ENCODE measurements at regions not wholly inside any gene's neighbourhood (a gene's known extent, or its start where the extent isn't known, plus 50 kb on each side); places are given as distances from the start of the nearest gene placed in this dataset.

DNA sequence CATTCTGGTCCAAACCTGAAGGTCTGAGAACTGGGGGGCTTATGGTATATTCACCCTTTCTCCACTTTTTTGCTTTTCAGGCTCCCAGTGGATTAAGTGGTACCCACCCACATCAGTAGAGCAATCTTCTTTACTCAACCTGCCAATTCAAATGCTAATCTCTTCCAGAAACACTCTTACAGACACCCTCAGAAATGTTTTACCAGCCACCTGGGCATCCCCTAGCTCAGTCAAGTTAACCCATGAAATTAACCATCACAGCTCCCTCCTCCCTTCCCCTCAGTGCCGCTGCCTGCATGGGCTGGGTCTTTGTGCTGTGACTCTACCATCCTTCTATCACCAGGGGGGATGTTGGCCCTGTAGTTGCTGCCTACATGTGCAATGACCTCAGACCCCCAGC is 398.7 kb downstream of the BUD13 start:
- H3K9me2 ChIP-seq (ENCODE audit: insufficient read depth, low read length): no peaks in the 10 kb centered on the region
- H4K20me1 ChIP-seq (ENCODE audit: insufficient read depth): no peaks in the 10 kb centered on the region
- no peaks in the 10 kb centered on the region for H3K36me3 ChIP-seq (ENCODE audit: insufficient read depth, low read length)
- peak overlapping the region; percentile 68 for H3K9ac ChIP-seq (ENCODE audit: low read length)
- peak overlapping the region; percentile 96 for H3K27ac ChIP-seq (ENCODE audit: low read length)
- no peak overlapping the region for H3K4me3 ChIP-seq (ENCODE audit: low read length)
- H3K27me3 ChIP-seq (ENCODE audit: insufficient read depth, low read depth, low read length): no peaks in the 10 kb centered on the region
- no peak overlapping the region for H3K4me2 ChIP-seq (ENCODE audit: low read length)
- H3K9me3 ChIP-seq (ENCODE audit: low read length): no peaks in the 10 kb centered on the region
- no peak overlapping the region for H2AFZ ChIP-seq (ENCODE audit: low read depth, low read length)
- H3K79me2 ChIP-seq (replicated peaks; ENCODE audit: insufficient read depth, low read length): no peaks in the 10 kb centered on the region
- TF ChIP-seq EP300 (conservative IDR thresholded peaks at IDR 0.05; ENCODE audit: poor library complexity, severe bottlenecking) (no peak), TAF1 (IDR thresholded peaks at IDR 0.05; ENCODE audit: low read depth) (no peak), POLR2AphosphoS5 (IDR thresholded peaks at IDR 0.05) (no peak)
- H3F3A ChIP-seq (ENCODE audit: insufficient read depth, low read length, poor library complexity, severe bottlenecking): peaks cover 9% of the 10 kb centered on the region

DNA sequence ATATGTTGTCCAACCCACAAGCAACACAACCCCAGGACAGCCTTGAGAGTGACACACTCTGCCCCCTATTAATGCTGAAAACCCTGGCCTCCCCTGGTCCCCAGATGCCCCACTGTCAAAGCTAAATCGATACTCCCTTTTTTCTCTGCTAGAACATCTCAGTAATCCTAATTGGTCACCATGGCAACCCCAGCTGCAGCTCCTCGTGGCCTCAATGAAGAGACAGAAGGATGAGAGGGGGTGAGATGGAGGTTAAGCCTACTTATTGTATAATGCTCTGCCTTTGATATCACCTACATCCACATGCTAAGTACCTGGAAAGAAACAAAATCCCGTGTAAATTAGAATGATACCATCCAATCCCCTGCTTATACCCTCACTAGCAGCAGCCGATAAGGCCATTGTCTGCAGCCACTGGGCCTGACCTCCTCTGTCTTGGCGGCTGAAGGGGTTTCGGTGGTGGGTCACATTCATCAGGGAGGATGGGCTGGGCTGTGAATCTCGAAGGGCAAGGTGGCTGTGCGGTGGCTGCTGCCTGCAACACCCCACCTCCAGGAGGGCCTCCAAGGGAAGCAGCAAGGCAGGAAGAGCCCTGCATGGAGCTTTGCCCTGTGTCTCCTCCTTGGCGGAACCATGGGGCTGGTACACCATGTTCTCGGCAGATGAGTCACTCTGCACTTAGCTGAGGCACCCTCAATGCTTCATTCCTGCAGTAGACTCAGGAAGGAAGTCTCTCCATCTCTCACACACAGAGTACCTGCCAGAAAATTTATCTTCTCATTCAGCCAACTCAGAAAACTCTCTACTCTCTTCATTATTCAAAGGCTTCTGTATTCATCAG is 399.5 kb downstream of the BUD13 start:
- Histone ChIP-seq H3F3A (ENCODE audit: insufficient read depth, low read length, poor library complexity, severe bottlenecking) (peaks cover 9% of the 10 kb centered on the region), H3K36me3 (ENCODE audit: insufficient read depth, low read length) (no peaks in the 10 kb centered on the region), H3K79me2 (replicated peaks; ENCODE audit: insufficient read depth, low read length) (no peaks in the 10 kb centered on the region), H3K27ac (ENCODE audit: low read length) (peak overlapping the region; percentile 96), H3K9ac (ENCODE audit: low read length) (peak overlapping the region; percentile 68), H4K20me1 (ENCODE audit: insufficient read depth) (no peaks in the 10 kb centered on the region), H2AFZ (ENCODE audit: low read depth, low read length) (peak overlapping the region; percentile 63), H3K27me3 (ENCODE audit: insufficient read depth, low read depth, low read length) (no peaks in the 10 kb centered on the region), H3K9me2 (ENCODE audit: insufficient read depth, low read length) (no peaks in the 10 kb centered on the region), H3K4me2 (ENCODE audit: low read length) (peak overlapping the region; percentile 13), H3K9me3 (ENCODE audit: low read length) (no peaks in the 10 kb centered on the region), H3K4me3 (ENCODE audit: low read length) (peak overlapping the region; percentile 52)
- TF ChIP-seq, protein P1, sequence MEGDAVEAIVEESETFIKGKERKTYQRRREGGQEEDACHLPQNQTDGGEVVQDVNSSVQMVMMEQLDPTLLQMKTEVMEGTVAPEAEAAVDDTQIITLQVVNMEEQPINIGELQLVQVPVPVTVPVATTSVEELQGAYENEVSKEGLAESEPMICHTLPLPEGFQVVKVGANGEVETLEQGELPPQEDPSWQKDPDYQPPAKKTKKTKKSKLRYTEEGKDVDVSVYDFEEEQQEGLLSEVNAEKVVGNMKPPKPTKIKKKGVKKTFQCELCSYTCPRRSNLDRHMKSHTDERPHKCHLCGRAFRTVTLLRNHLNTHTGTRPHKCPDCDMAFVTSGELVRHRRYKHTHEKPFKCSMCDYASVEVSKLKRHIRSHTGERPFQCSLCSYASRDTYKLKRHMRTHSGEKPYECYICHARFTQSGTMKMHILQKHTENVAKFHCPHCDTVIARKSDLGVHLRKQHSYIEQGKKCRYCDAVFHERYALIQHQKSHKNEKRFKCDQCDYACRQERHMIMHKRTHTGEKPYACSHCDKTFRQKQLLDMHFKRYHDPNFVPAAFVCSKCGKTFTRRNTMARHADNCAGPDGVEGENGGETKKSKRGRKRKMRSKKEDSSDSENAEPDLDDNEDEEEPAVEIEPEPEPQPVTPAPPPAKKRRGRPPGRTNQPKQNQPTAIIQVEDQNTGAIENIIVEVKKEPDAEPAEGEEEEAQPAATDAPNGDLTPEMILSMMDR (IDR thresholded peaks at IDR 0.05; ENCODE audit: poor library complexity, severe bottlenecking): no peak
- TF ChIP-seq EZH2 (IDR thresholded peaks at IDR 0.05; ENCODE audit: borderline replicate concordance, insufficient read depth, low read length, poor library complexity, severe bottlenecking): no peak
- no peak for TF ChIP-seq SMC3 (conservative IDR thresholded peaks at IDR 0.05; ENCODE audit: poor library complexity)
- TF ChIP-seq MXI1 (conservative IDR thresholded peaks at IDR 0.05; ENCODE audit: poor library complexity, severe bottlenecking): peak; percentile 32
- no peak for TF ChIP-seq TAF1 (IDR thresholded peaks at IDR 0.05; ENCODE audit: low read depth)
- peak; percentile 54 for TF ChIP-seq EP300 (conservative IDR thresholded peaks at IDR 0.05; ENCODE audit: poor library complexity, severe bottlenecking)
- peak; percentile 45 for TF ChIP-seq POLR2AphosphoS5 (IDR thresholded peaks at IDR 0.05)
- TF ChIP-seq, protein P2, sequence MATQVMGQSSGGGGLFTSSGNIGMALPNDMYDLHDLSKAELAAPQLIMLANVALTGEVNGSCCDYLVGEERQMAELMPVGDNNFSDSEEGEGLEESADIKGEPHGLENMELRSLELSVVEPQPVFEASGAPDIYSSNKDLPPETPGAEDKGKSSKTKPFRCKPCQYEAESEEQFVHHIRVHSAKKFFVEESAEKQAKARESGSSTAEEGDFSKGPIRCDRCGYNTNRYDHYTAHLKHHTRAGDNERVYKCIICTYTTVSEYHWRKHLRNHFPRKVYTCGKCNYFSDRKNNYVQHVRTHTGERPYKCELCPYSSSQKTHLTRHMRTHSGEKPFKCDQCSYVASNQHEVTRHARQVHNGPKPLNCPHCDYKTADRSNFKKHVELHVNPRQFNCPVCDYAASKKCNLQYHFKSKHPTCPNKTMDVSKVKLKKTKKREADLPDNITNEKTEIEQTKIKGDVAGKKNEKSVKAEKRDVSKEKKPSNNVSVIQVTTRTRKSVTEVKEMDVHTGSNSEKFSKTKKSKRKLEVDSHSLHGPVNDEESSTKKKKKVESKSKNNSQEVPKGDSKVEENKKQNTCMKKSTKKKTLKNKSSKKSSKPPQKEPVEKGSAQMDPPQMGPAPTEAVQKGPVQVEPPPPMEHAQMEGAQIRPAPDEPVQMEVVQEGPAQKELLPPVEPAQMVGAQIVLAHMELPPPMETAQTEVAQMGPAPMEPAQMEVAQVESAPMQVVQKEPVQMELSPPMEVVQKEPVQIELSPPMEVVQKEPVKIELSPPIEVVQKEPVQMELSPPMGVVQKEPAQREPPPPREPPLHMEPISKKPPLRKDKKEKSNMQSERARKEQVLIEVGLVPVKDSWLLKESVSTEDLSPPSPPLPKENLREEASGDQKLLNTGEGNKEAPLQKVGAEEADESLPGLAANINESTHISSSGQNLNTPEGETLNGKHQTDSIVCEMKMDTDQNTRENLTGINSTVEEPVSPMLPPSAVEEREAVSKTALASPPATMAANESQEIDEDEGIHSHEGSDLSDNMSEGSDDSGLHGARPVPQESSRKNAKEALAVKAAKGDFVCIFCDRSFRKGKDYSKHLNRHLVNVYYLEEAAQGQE (IDR thresholded peaks at IDR 0.05; ENCODE audit: borderline replicate concordance): peak; percentile 71
- peak; percentile 33 for TF ChIP-seq RAD21 (conservative IDR thresholded peaks at IDR 0.05)

Data from neural cell (in vitro differentiated cells).